ENCODE measurements at regions not wholly inside any gene's neighbourhood (a gene's known extent, or its start where the extent isn't known, plus 50 kb on each side); places are given as distances from the start of the nearest gene placed in this dataset.
"Not testable (repeated sequence)": the region's sequence is repeated elsewhere in the genome, so short reads cannot be mapped to it uniquely, and the experiment has no call there.

DNA sequence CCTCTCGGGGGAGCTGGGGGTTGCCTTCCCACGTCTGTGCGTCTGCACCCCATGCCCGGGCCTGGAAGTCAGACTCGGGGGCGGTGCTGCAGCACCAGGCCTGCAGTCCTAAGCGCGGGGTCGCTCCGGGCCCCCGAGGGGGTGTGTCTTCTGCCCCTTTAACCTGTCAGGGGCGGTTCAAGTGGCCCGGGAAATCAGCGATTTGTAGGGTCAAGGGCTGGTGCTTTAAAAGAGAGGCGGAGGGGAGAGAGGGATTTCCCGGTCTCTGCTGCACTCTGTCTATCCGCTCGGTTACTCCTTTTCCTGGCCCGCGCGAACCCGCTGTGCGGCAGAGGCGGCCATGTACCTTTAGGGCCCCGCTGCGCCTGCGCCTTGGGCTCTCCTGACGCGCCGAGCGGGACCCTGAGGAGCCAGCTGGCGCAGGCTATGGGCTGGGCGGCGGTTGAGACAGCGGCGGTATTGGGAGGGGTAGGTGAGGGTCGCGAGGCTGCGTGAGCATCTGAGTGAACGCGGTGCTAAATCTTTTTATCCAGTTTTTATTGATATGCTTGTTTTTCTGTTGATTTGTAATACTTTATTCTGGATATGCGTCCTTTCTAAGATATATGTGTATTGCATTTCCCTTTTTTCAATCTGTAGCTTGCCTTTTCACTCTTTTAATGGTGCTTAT, 243.5 kb upstream of the NOTCH2NLA start:
- TF ChIP-seq MXI1 (IDR thresholded peaks at IDR 0.05; ENCODE audit: low read depth, low read length); RAD21 (IDR thresholded peaks at IDR 0.05; ENCODE audit: low read length); EZH2phosphoT487 (IDR thresholded peaks at IDR 0.05; ENCODE audit: borderline replicate concordance, low read depth); TAF1 (IDR thresholded peaks at IDR 0.05; ENCODE audit: borderline replicate concordance, low read depth, low read length); EP300 (IDR thresholded peaks at IDR 0.05; ENCODE audit: borderline replicate concordance in 1 of 2, low read depth in 1 of 2, low read length in 1 of 2); TCF12 (IDR thresholded peaks at IDR 0.05); RXRA (IDR thresholded peaks at IDR 0.05; ENCODE audit: borderline replicate concordance, low read depth): not testable (repeated sequence)
- TF ChIP-seq, protein P1, sequence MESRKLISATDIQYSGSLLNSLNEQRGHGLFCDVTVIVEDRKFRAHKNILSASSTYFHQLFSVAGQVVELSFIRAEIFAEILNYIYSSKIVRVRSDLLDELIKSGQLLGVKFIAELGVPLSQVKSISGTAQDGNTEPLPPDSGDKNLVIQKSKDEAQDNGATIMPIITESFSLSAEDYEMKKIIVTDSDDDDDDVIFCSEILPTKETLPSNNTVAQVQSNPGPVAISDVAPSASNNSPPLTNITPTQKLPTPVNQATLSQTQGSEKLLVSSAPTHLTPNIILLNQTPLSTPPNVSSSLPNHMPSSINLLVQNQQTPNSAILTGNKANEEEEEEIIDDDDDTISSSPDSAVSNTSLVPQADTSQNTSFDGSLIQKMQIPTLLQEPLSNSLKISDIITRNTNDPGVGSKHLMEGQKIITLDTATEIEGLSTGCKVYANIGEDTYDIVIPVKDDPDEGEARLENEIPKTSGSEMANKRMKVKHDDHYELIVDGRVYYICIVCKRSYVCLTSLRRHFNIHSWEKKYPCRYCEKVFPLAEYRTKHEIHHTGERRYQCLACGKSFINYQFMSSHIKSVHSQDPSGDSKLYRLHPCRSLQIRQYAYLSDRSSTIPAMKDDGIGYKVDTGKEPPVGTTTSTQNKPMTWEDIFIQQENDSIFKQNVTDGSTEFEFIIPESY (IDR thresholded peaks at IDR 0.05; ENCODE audit: borderline replicate concordance, low read depth), result not testable (repeated sequence)
- TF ChIP-seq, protein P2, sequence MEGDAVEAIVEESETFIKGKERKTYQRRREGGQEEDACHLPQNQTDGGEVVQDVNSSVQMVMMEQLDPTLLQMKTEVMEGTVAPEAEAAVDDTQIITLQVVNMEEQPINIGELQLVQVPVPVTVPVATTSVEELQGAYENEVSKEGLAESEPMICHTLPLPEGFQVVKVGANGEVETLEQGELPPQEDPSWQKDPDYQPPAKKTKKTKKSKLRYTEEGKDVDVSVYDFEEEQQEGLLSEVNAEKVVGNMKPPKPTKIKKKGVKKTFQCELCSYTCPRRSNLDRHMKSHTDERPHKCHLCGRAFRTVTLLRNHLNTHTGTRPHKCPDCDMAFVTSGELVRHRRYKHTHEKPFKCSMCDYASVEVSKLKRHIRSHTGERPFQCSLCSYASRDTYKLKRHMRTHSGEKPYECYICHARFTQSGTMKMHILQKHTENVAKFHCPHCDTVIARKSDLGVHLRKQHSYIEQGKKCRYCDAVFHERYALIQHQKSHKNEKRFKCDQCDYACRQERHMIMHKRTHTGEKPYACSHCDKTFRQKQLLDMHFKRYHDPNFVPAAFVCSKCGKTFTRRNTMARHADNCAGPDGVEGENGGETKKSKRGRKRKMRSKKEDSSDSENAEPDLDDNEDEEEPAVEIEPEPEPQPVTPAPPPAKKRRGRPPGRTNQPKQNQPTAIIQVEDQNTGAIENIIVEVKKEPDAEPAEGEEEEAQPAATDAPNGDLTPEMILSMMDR (IDR thresholded peaks at IDR 0.05), result not testable (repeated sequence)
- TF ChIP-seq, protein P3, sequence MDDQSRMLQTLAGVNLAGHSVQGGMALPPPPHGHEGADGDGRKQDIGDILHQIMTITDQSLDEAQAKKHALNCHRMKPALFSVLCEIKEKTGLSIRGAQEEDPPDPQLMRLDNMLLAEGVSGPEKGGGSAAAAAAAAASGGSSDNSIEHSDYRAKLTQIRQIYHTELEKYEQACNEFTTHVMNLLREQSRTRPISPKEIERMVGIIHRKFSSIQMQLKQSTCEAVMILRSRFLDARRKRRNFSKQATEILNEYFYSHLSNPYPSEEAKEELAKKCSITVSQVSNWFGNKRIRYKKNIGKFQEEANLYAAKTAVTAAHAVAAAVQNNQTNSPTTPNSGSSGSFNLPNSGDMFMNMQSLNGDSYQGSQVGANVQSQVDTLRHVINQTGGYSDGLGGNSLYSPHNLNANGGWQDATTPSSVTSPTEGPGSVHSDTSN (IDR thresholded peaks at IDR 0.05), result not testable (repeated sequence)

All from SK-N-SH (cell line).